Natural killer cell (primary cell): ENCODE measurements at regions not wholly inside any gene's neighbourhood (a gene's known extent, or its start where the extent isn't known, plus 50 kb on each side); places are given as distances from the start of the nearest gene placed in this dataset.

ENCODE experiments used
- ATAC-seq, 3 donors: fragments of 150-1000 bp in 2 of 3; fragments of 200-7000 bp in 1 of 3; cut with Tn5 transposase; 1 replicate in 1 of 3; 2 replicates in 2 of 3; pipeline ENCODE4 v1.10.0; 2021; ENCODE audit warnings: mild to moderate bottlenecking in 2 of 3, moderate library complexity in 2 of 3
- DNase-seq, 2 donors: peaks; one replicate each; pipeline versions ENCODE4 v3.0.0 to v3.0.0-alpha.2; 2013 to 2021; ENCODE audit warnings: mixed read lengths in 1 of 2
- H3K27ac ChIP-seq: one replicate; pipeline ENCODE4 v1.5.1; 2013; ENCODE audit warnings: mild to moderate bottlenecking, low read length
- H3K27me3 ChIP-seq: one replicate; pipeline ENCODE4 v1.6.1; 2013; ENCODE audit warnings: low read length; ENCODE audit not compliant: control insufficient read depth, insufficient read depth
- H3K36me3 ChIP-seq: one replicate; pipeline ENCODE4 v1.6.1; 2013; ENCODE audit warnings: low read length; ENCODE audit not compliant: control insufficient read depth, insufficient read depth
- H3K4me1 ChIP-seq: one replicate; pipeline ENCODE4 v1.6.1; 2013; ENCODE audit warnings: low read length; ENCODE audit not compliant: control insufficient read depth, insufficient read depth
- H3K4me3 ChIP-seq: one replicate; pipeline ENCODE4 v1.5.1; 2013; ENCODE audit warnings: low read length
- H3K9me3 ChIP-seq: one replicate; pipeline ENCODE4 v1.6.1; 2013; ENCODE audit warnings: low read length; ENCODE audit not compliant: control insufficient read depth, insufficient read depth
- H3K27ac Mint-ChIP-seq, 2 donors: one replicate each; pipeline ENCODE4 v1.8.0; 2022; ENCODE audit warnings: mild to moderate bottlenecking in 2 of 2, mixed read lengths in 2 of 2, moderate library complexity in 1 of 2
- H3K27me3 Mint-ChIP-seq, 2 donors: one replicate each; pipeline ENCODE4 v1.8.0; 2022; ENCODE audit warnings: low read depth in 2 of 2, mixed read lengths in 2 of 2
- H3K36me3 Mint-ChIP-seq: one replicate; pipeline ENCODE4 v1.8.0; 2022; ENCODE audit warnings: mixed read lengths
- H3K4me1 Mint-ChIP-seq, 2 donors: one replicate each; pipeline ENCODE4 v1.8.0; 2022; ENCODE audit warnings: mixed read lengths in 2 of 2
- H3K4me3 Mint-ChIP-seq: one replicate; pipeline ENCODE4 v1.8.0; 2022; ENCODE audit warnings: mild to moderate bottlenecking, moderate library complexity, mixed read lengths
- H3K9me3 Mint-ChIP-seq, 2 donors: one replicate each; pipeline ENCODE4 v1.8.0; 2022; ENCODE audit warnings: mixed read lengths in 2 of 2
- WGBS: methylation state at CpG from one replicate; pipeline ENCODE4 v1.1.7; 2013; ENCODE audit warnings: missing lambda C conversion rate; ENCODE audit not compliant: insufficient coverage; 5-methylcytosine and 5-hydroxymethylcytosine counted together
- intact Hi-C: fragments of 100-400 bp; cut with micrococcal nuclease; formaldehyde crosslinking; loops from one replicate; pipeline ENCODE4 v1.14.2; 2022
- TF ChIP-seq, protein P1 (sequence below): fragments of 200-600 bp; IDR thresholded peaks from one replicate; pipeline ENCODE4 v1.8.0; 2022; ENCODE audit warnings: antibody characterized with exemption

DNA sequence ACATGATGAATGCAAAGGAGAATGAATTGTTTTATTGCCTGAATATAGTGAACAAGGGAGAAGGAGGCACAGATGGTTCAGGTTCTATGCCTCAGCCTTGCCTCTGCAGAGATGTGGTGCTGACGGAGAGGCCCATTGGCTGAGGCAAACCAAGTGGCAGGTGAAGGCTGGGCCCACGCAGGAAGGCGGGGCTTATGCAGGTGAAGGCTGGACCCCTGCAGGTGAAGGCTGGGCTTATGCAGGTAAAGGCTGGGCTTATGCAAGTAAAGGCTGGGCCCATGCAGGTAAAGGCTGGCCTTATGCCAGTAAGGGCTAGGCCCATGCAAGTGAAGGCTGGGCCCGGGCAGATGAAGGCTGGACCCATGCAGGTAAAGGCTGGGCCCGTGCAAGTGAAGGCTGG is 414.7 kb downstream of the LRATD1 start:
- 87% methylated on average over 5 of the region's 5 CpGs for WGBS
- Mint-ChIP-seq H3K4me1 (no peaks in the 10 kb centered on the region), H3K9me3 (no peaks in the 10 kb centered on the region), H3K36me3 (no peaks in the 10 kb centered on the region), H3K27me3 (peaks cover 0 to 9% of the 10 kb centered on the region in 2 donors), H3K27ac (no peak overlapping the region), H3K4me3 (no peak overlapping the region)
- Histone ChIP-seq H3K4me1 (no peaks in the 10 kb centered on the region), H3K27me3 (no peaks in the 10 kb centered on the region), H3K27ac (no peak overlapping the region), H3K4me3 (no peak overlapping the region), H3K9me3 (no peaks in the 10 kb centered on the region), H3K36me3 (no peaks in the 10 kb centered on the region)
- intact Hi-C loops: no loop called here
- TF ChIP-seq, protein P1, sequence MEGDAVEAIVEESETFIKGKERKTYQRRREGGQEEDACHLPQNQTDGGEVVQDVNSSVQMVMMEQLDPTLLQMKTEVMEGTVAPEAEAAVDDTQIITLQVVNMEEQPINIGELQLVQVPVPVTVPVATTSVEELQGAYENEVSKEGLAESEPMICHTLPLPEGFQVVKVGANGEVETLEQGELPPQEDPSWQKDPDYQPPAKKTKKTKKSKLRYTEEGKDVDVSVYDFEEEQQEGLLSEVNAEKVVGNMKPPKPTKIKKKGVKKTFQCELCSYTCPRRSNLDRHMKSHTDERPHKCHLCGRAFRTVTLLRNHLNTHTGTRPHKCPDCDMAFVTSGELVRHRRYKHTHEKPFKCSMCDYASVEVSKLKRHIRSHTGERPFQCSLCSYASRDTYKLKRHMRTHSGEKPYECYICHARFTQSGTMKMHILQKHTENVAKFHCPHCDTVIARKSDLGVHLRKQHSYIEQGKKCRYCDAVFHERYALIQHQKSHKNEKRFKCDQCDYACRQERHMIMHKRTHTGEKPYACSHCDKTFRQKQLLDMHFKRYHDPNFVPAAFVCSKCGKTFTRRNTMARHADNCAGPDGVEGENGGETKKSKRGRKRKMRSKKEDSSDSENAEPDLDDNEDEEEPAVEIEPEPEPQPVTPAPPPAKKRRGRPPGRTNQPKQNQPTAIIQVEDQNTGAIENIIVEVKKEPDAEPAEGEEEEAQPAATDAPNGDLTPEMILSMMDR: no peak
- ATAC-seq: no peak
- no peak for DNase-seq

DNA sequence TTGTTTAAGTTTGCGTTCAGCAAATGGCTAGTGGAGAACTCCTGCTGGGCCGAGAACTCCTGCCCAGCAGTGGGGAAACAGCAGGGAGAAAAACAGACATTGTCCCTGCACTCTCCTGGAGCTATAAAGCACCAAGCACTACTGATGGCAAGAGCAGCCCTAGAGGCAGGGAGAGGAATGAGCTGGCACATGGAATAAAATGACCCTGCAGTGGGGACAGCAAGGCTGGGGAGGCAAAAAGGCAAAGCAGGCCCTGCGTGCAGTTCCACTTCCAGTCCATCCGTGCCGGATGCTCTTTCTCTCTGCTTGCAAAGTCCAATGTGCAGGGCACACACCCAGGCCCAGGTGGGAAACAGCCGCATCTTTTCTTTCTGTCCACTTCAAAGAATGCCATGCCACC is 415.5 kb downstream of the LRATD1 start:
- Mint-ChIP-seq H3K36me3 (no peaks in the 10 kb centered on the region), H3K4me3 (no peak overlapping the region), H3K27me3 (peaks cover 0 to 7% of the 10 kb centered on the region in 2 donors), H3K4me1 (no peaks in the 10 kb centered on the region), H3K9me3 (no peaks in the 10 kb centered on the region), H3K27ac (no peak overlapping the region)
- no peak overlapping the region for H3K27ac ChIP-seq
- H3K4me1 ChIP-seq: no peaks in the 10 kb centered on the region
- WGBS: 99% methylated on average over 6 of the region's 6 CpGs
- no peak overlapping the region for H3K4me3 ChIP-seq
- TF ChIP-seq, protein P1: no peak
- H3K9me3 ChIP-seq: no peaks in the 10 kb centered on the region
- no peaks in the 10 kb centered on the region for H3K36me3 ChIP-seq
- no peak for DNase-seq
- no peaks in the 10 kb centered on the region for H3K27me3 ChIP-seq
- no peak for ATAC-seq
- intact Hi-C loops: no loop called here

DNA sequence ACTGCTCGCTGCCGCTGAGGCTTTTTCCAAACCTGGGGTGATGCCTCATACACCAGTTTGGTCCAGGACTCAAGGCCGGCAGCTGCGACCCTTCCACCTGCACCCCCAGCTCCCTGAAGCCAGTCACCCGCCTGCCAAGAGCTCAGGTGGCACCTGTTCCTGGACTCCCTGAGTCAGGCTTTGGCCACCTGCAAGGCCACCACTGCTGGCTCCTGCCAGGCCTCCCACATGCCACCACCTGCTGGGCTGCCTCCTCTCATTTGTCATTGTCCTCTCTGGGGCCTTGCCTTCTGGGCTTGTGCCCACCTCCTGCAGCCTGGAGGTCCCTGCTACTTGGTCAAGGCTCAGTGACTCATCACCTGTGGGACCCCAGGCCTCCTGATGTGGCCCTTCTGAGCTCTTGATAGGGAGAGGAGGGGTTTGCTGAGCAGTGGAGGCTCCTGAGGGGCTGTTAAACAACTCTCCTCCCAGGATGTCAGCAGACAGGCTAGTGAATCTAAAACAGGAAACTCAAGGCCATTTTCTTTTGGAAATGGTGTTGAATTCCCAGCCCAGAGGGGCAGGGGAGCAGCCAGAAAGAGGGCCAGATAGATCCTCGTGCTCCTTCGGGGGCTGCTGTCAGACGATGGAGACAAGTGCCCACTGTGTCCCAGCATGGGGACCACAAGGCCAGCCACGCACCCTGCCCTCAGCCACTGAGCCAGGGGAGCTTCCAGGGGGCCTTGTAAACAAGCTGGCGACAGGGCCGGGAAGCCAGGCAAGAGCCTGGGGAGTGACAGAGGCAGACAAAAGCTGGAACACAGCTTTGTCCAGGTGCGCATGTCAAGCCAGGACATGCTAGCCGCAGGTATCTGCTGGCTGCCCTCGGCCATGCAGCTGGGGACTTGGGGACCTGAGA is 416.8 kb downstream of the LRATD1 start:
- H3K36me3 ChIP-seq: no peaks in the 10 kb centered on the region
- H3K27ac ChIP-seq: no peak overlapping the region
- no peak overlapping the region for H3K4me3 ChIP-seq
- intact Hi-C loops: no loop called here
- H3K4me3 Mint-ChIP-seq: no peak overlapping the region
- no peak for DNase-seq
- H3K27me3 Mint-ChIP-seq: peaks cover 0 to 2% of the 10 kb centered on the region in 2 donors
- H3K9me3 ChIP-seq: no peaks in the 10 kb centered on the region
- ATAC-seq: no peak
- H3K27me3 ChIP-seq: no peaks in the 10 kb centered on the region
- no peaks in the 10 kb centered on the region for H3K4me1 ChIP-seq
- H3K27ac Mint-ChIP-seq: no peak overlapping the region
- no peaks in the 10 kb centered on the region for H3K4me1 Mint-ChIP-seq
- TF ChIP-seq, protein P1: no peak
- 86% methylated on average over 14 of the region's 14 CpGs for WGBS
- no peaks in the 10 kb centered on the region for H3K36me3 Mint-ChIP-seq
- H3K9me3 Mint-ChIP-seq: no peaks in the 10 kb centered on the region

DNA sequence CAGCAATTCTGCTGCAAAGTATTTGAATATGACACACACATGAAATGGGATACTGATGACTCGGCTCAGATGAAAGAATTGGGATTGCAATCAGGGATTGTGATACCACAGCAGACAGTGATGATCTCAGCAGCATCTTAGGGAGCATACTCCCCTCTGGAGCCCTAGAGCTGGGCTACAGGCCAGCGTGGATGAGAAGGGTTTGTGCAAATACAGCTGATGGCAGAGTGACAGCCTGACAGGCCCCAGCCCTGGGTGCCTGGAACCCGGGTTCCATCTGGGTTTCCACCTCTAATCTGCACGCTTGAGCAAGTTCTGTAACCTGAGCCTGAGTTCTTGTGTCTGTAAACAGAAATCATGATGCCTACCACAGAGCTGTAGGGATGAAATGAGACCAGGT is 418.0 kb downstream of the LRATD1 start:
- Histone ChIP-seq H3K9me3 (no peaks in the 10 kb centered on the region), H3K27ac (no peak overlapping the region), H3K36me3 (no peaks in the 10 kb centered on the region), H3K4me3 (no peak overlapping the region), H3K4me1 (no peaks in the 10 kb centered on the region), H3K27me3 (no peaks in the 10 kb centered on the region)
- Mint-ChIP-seq H3K36me3 (no peaks in the 10 kb centered on the region), H3K27me3 (peaks cover 0 to 3% of the 10 kb centered on the region in 2 donors), H3K4me1 (no peaks in the 10 kb centered on the region), H3K4me3 (no peak overlapping the region), H3K9me3 (no peaks in the 10 kb centered on the region), H3K27ac (no peak overlapping the region)
- DNase-seq: no peak
- intact Hi-C loops: no loop called here
- TF ChIP-seq, protein P1: no peak
- ATAC-seq: no peak
- WGBS: 78% methylated on average over 4 of the region's 4 CpGs
